Subcutaneous abdominal adipose tissue (tissue), 5 donors: ENCODE measurements at regions not wholly inside any gene's neighbourhood (a gene's known extent, or its start where the extent isn't known, plus 50 kb on each side); places are given as distances from the start of the nearest gene placed in this dataset.

Experiments
- H3K27ac ChIP-seq: one replicate; pipeline ENCODE4 v1.7.0; 2013; ENCODE audit warnings: low read depth, mild to moderate bottlenecking, inconsistent platforms, low read length, moderate library complexity
- H3K27me3 ChIP-seq, 5 donors: one replicate each; pipeline ENCODE4 v1.7.0; 2013; ENCODE audit warnings: low read length in 5 of 5, inconsistent platforms in 1 of 5; ENCODE audit not compliant: control insufficient read depth in 5 of 5, insufficient read depth in 4 of 5
- H3K36me3 ChIP-seq, 5 donors: one replicate each; pipeline ENCODE4 v1.7.0; 2013; ENCODE audit warnings: low read length in 5 of 5; ENCODE audit not compliant: control insufficient read depth in 5 of 5, insufficient read depth in 5 of 5
- H3K4me1 ChIP-seq, 5 donors: one replicate each; pipeline ENCODE4 v1.7.0; 2013; ENCODE audit warnings: low read length in 5 of 5, mild to moderate bottlenecking in 3 of 5, moderate library complexity in 1 of 5; ENCODE audit not compliant: control insufficient read depth in 5 of 5, insufficient read depth in 5 of 5
- H3K4me3 ChIP-seq, 5 donors: one replicate each; pipeline ENCODE4 v1.7.0; 2013; ENCODE audit warnings: low read length in 5 of 5, low read depth in 1 of 5
- H3K9ac ChIP-seq, 5 donors: one replicate each; pipeline ENCODE4 v1.7.0; 2013; ENCODE audit warnings: low read length in 5 of 5, mild to moderate bottlenecking in 4 of 5, moderate library complexity in 3 of 5
- H3K9me3 ChIP-seq, 5 donors: one replicate each; pipeline ENCODE4 v1.7.0; 2013; ENCODE audit warnings: low read length in 5 of 5; ENCODE audit not compliant: control insufficient read depth in 5 of 5
- donor health status: healthy.
- donor health status: healthy.
- donor health status: healthy.
- donor health status: healthy.
- donor health status: healthy.

GRCh38 chr10:123287594-123288247 lies 133.5 kb downstream of the BUB3 start:
- peaks cover 0 to 9% (median 6%) of the 10 kb centered on the region in 5 donors for H3K9me3 ChIP-seq

GRCh38 chr10:123289432-123289831 lies 135.2 kb downstream of the BUB3 start:
- Histone ChIP-seq H3K36me3 (no peaks in the 10 kb centered on the region), H3K4me3 (no peak overlapping the region), H3K27me3 (no peaks in the 10 kb centered on the region)

More at GRCh38 chr10:123287594-123288247, 133.5 kb downstream of the BUB3 start:
- no peaks in the 10 kb centered on the region for H3K27me3 ChIP-seq
- H3K9ac ChIP-seq: no peak overlapping the region
- H3K27ac ChIP-seq: no peak overlapping the region
- no peak overlapping the region for H3K4me3 ChIP-seq
- no peaks in the 10 kb centered on the region for H3K4me1 ChIP-seq
- no peaks in the 10 kb centered on the region for H3K36me3 ChIP-seq

GRCh38 chr10:123294109-123294508 lies 139.9 kb downstream of the BUB3 start:
- H3K36me3 ChIP-seq: no peaks in the 10 kb centered on the region
- H3K27ac ChIP-seq: no peak overlapping the region
- H3K27me3 ChIP-seq: no peaks in the 10 kb centered on the region
- H3K4me3 ChIP-seq: no peak overlapping the region
- no peak overlapping the region for H3K9ac ChIP-seq
- H3K9me3 ChIP-seq: peaks cover 0 to 11% (median 7%) of the 10 kb centered on the region in 5 donors
- no peaks in the 10 kb centered on the region for H3K4me1 ChIP-seq

More at GRCh38 chr10:123289432-123289831, 135.2 kb downstream of the BUB3 start:
- H3K9me3 ChIP-seq: peaks cover 0 to 10% (median 6%) of the 10 kb centered on the region in 5 donors
- H3K27ac ChIP-seq: no peak overlapping the region
- H3K4me1 ChIP-seq: no peaks in the 10 kb centered on the region
- no peak overlapping the region for H3K9ac ChIP-seq

GRCh38 chr10:123294886-123295285 lies 140.7 kb downstream of the BUB3 start:
- H3K27me3 ChIP-seq: no peaks in the 10 kb centered on the region
- H3K4me1 ChIP-seq: no peaks in the 10 kb centered on the region
- H3K27ac ChIP-seq: no peak overlapping the region
- H3K9ac ChIP-seq: no peak overlapping the region
- no peak overlapping the region for H3K4me3 ChIP-seq
- H3K9me3 ChIP-seq: peaks cover 0 to 7% (median 4%) of the 10 kb centered on the region in 5 donors
- no peaks in the 10 kb centered on the region for H3K36me3 ChIP-seq

GRCh38 chr10:123295644-123296043 lies 141.4 kb downstream of the BUB3 start:
- no peaks in the 10 kb centered on the region for H3K27me3 ChIP-seq
- H3K36me3 ChIP-seq: no peaks in the 10 kb centered on the region
- no peak overlapping the region for H3K9ac ChIP-seq
- H3K4me1 ChIP-seq: no peaks in the 10 kb centered on the region
- H3K4me3 ChIP-seq: no peak overlapping the region
- no peak overlapping the region for H3K27ac ChIP-seq
- peaks cover 0 to 7% (median 2%) of the 10 kb centered on the region in 5 donors for H3K9me3 ChIP-seq

- Histone ChIP-seq H3K27me3 (no peaks in the 10 kb centered on the region), H3K4me3 (no peak overlapping the region), H3K36me3 (no peaks in the 10 kb centered on the region), H3K27ac (no peak overlapping the region), H3K9me3 (peaks cover 0 to 2% (median 2%) of the 10 kb centered on the region in 5 donors), H3K9ac (no peak overlapping the region), H3K4me1 (no peaks in the 10 kb centered on the region)
Measured at GRCh38 chr10:123297175-123297574, 143.0 kb downstream of the BUB3 start.

GRCh38 chr10:123298583-123298982 lies 144.4 kb downstream of the BUB3 start:
- Histone ChIP-seq H3K36me3 (no peaks in the 10 kb centered on the region), H3K9ac (no peak overlapping the region), H3K27me3 (no peaks in the 10 kb centered on the region), H3K9me3 (peaks cover 0 to 6% (median 2%) of the 10 kb centered on the region in 5 donors), H3K4me3 (no peak overlapping the region), H3K4me1 (no peaks in the 10 kb centered on the region), H3K27ac (no peak overlapping the region)

GRCh38 chr10:123299598-123299997 lies 145.4 kb downstream of the BUB3 start:
- Histone ChIP-seq H3K4me3 (no peak overlapping the region), H3K4me1 (no peaks in the 10 kb centered on the region), H3K36me3 (no peaks in the 10 kb centered on the region), H3K9me3 (peaks cover 0 to 5% (median 2%) of the 10 kb centered on the region in 5 donors), H3K27ac (no peak overlapping the region), H3K27me3 (no peaks in the 10 kb centered on the region), H3K9ac (no peak overlapping the region)

GRCh38 chr10:123301077-123301857 lies 147.1 kb downstream of the BUB3 start:
- Histone ChIP-seq H3K4me1 (no peaks in the 10 kb centered on the region), H3K27ac (no peak overlapping the region), H3K4me3 (no peak overlapping the region), H3K9ac (no peak overlapping the region), H3K9me3 (peaks cover 0 to 3% (median 0%) of the 10 kb centered on the region in 5 donors), H3K27me3 (no peaks in the 10 kb centered on the region), H3K36me3 (no peaks in the 10 kb centered on the region)

GRCh38 chr10:123303581-123304337 lies 149.6 kb downstream of the BUB3 start:
- no peak overlapping the region for H3K4me3 ChIP-seq
- H3K9ac ChIP-seq: no peak overlapping the region
- no peaks in the 10 kb centered on the region for H3K4me1 ChIP-seq
- H3K36me3 ChIP-seq: no peaks in the 10 kb centered on the region
- H3K9me3 ChIP-seq: peaks cover 0 to 3% (median 0%) of the 10 kb centered on the region in 5 donors
- H3K27me3 ChIP-seq: no peaks in the 10 kb centered on the region
- H3K27ac ChIP-seq: no peak overlapping the region
